Stomach (tissue), 8 donors: ENCODE measurements at regions not wholly inside any gene's neighbourhood (a gene's known extent, or its start where the extent isn't known, plus 50 kb on each side); places are given as distances from the start of the nearest gene placed in this dataset.
"Not testable (repeated sequence)": the region's sequence is repeated elsewhere in the genome, so short reads cannot be mapped to it uniquely, and the experiment has no call there.

Experiments used
- DNase-seq, 2 donors: peaks; one replicate each; pipeline versions ENCODE4 v3.0.0 to v3.0.0-alpha.2; 2013 to 2019
- H3K27ac ChIP-seq, 5 donors: fragments of 200-600 bp in 4 of 5; sonication (generic) in 4 of 5; one replicate each; pipeline ENCODE4 v1.5.1; 2013 to 2019; ENCODE audit warnings: mild to moderate bottlenecking in 1 of 5, moderate library complexity in 1 of 5
- H3K27me3 ChIP-seq, 3 donors: fragments of 200-600 bp; sonication (generic); one replicate each; pipeline ENCODE4 v1.5.1; 2017 to 2019; ENCODE audit warnings: mixed run types in 1 of 3
- H3K36me3 ChIP-seq, 4 donors: fragments of 200-600 bp; sonication (generic); 1 replicate in 3 of 4; 2 replicates in 1 of 4; pipeline ENCODE4 v1.5.1; 2016 to 2019
- H3K4me1 ChIP-seq, 4 donors: fragments of 200-600 bp; sonication (generic); one replicate each; pipeline ENCODE4 v1.5.1; 2016 to 2019
- H3K4me3 ChIP-seq, 4 donors: fragments of 200-600 bp; sonication (generic) in 3 of 4; one replicate each; pipeline ENCODE4 v1.5.1; 2016 to 2019; ENCODE audit warnings: mild to moderate bottlenecking in 1 of 4
- H3K9me3 ChIP-seq, 4 donors: fragments of 200-600 bp; sonication (generic); one replicate each; pipeline ENCODE4 v1.5.1; 2016 to 2019
- EP300 ChIP-seq: sonication (generic); formaldehyde crosslinking; IDR thresholded peaks from one replicate; pipeline ENCODE4 v1.6.1; 2017; ENCODE audit warnings: antibody characterized with exemption
- POLR2A ChIP-seq, 4 donors: fragments of 450-650 bp; IDR thresholded peaks; one replicate each; pipeline ENCODE4 v1.6.1; 2016; ENCODE audit warnings: antibody characterized with exemption in 4 of 4, control low read depth in 2 of 4, mild to moderate bottlenecking in 1 of 4, moderate library complexity in 1 of 4
- POLR2AphosphoS5 ChIP-seq, 3 donors: sonication (generic); formaldehyde crosslinking; IDR thresholded peaks; one replicate each; pipeline ENCODE4 v1.6.1; 2016; ENCODE audit warnings: antibody characterized with exemption in 3 of 3
- WGBS, 5 donors: extraction: QIAGEN DNeasy Blood & Tissue Kit in 3 of 5; methylation state at CpG; one replicate each; pipeline versions ENCODE4 v1.1.5 to v1.1.7; 2013 to 2018; 5-methylcytosine and 5-hydroxymethylcytosine counted together
- intact Hi-C: fragments of 100-400 bp; cut with DNase I; formaldehyde crosslinking; loops from one replicate; pipeline ENCODE4 v1.15.1; 2023; ENCODE audit warnings: low total_unique reads
- TF ChIP-seq, protein P1 (sequence below), 7 experiments: fragments of 450-650 bp in 4 of 7; fragments of 200-600 bp in 3 of 7; sonication (generic) in 3 of 7; IDR thresholded peaks; one replicate each; pipeline ENCODE4 v1.5.1; 2016 to 2019; ENCODE audit warnings: antibody characterized with exemption in 7 of 7, control low read depth in 2 of 7, mild to moderate bottlenecking in 1 of 7
- donor health status: healthy with polysubstance abuse.
- donor health status: Bipolar disorder and iron deficiency.
- donor health status: healthy.

DNA sequence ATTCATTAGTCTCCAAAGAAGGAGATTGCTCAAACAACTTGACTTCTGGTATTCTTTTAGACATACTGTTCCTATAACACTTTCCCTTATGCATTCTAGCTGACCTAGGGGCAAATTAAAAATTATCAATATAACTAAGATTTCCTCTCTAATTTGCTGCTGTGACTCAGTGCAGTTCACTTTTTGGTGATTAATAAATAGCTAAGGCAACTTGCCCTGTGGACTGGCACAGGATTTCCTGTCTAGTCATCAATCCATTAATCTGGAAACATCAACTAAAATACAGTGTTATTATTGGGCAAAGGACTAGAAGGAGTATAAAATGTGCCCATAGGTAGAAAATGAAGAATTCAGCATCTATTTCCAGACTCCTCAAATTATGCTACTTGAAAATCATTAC, 83.5 kb upstream of the SERPINE2 start:
- no peaks in the 10 kb centered on the region for H3K4me1 ChIP-seq
- H3K9me3 ChIP-seq, result peaks cover 0 to 7% (median 6%) of the 10 kb centered on the region in 4 donors
- no peaks in the 10 kb centered on the region for H3K27me3 ChIP-seq
- DNase-seq, result no peak
- no peaks in the 10 kb centered on the region for H3K36me3 ChIP-seq
- no peak overlapping the region for H3K27ac ChIP-seq
- H3K4me3 ChIP-seq, result no peak overlapping the region
- intact Hi-C loops, result no loop called here
- TF ChIP-seq, protein P1, sequence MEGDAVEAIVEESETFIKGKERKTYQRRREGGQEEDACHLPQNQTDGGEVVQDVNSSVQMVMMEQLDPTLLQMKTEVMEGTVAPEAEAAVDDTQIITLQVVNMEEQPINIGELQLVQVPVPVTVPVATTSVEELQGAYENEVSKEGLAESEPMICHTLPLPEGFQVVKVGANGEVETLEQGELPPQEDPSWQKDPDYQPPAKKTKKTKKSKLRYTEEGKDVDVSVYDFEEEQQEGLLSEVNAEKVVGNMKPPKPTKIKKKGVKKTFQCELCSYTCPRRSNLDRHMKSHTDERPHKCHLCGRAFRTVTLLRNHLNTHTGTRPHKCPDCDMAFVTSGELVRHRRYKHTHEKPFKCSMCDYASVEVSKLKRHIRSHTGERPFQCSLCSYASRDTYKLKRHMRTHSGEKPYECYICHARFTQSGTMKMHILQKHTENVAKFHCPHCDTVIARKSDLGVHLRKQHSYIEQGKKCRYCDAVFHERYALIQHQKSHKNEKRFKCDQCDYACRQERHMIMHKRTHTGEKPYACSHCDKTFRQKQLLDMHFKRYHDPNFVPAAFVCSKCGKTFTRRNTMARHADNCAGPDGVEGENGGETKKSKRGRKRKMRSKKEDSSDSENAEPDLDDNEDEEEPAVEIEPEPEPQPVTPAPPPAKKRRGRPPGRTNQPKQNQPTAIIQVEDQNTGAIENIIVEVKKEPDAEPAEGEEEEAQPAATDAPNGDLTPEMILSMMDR (IDR thresholded peaks at IDR 0.05), result no peak
- TF ChIP-seq POLR2AphosphoS5 (IDR thresholded peaks at IDR 0.05), result no peak
- TF ChIP-seq POLR2A (IDR thresholded peaks at IDR 0.05), result no peak
- TF ChIP-seq EP300, result no peak

DNA sequence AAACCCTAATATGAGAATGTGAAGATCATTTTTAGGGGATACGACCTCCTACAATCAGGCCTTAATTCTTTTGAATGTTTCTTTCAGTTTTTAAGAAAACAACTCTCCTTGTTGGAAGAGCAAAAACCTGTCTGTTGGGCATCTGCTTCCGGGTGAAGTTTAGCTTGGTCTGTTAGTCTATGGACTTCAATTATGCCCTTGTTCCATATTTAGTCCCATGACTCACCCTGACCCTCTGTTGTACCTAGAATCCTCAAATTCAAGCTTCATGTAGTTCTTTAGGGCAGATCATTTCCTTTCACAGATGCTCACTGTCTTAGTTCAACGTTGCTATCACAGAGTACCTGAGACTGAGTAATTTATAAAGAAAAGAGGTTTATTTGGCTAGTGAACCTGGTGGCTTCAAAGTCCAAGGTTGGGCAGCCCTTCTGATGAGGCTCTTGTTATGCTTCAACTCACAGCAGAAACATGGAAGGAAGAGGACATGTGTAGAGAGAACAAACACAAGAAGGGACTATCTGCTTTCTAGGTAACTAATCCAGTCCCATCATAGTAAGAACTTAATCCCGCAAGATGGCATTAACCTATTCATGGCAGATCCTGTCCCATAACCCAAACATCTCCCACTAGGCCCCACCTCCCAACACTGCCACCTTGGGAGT, 82.5 kb upstream of the SERPINE2 start:
- Histone ChIP-seq H3K27me3 (no peaks in the 10 kb centered on the region), H3K9me3 (peaks cover 0 to 7% (median 6%) of the 10 kb centered on the region in 4 donors), H3K4me1 (no peaks in the 10 kb centered on the region), H3K36me3 (no peaks in the 10 kb centered on the region), H3K4me3 (no peak overlapping the region), H3K27ac (no peak overlapping the region)
- TF ChIP-seq POLR2AphosphoS5 (IDR thresholded peaks at IDR 0.05), result no peak
- no peak for TF ChIP-seq POLR2A (IDR thresholded peaks at IDR 0.05)
- TF ChIP-seq, protein P1 (IDR thresholded peaks at IDR 0.05), result no peak
- no peak for TF ChIP-seq EP300
- intact Hi-C loops, result no loop called here
- no peak for DNase-seq
- WGBS, 5 donors, result 72 to 84% (median 82%) methylated on average over 4 of the region's 4 CpGs

DNA sequence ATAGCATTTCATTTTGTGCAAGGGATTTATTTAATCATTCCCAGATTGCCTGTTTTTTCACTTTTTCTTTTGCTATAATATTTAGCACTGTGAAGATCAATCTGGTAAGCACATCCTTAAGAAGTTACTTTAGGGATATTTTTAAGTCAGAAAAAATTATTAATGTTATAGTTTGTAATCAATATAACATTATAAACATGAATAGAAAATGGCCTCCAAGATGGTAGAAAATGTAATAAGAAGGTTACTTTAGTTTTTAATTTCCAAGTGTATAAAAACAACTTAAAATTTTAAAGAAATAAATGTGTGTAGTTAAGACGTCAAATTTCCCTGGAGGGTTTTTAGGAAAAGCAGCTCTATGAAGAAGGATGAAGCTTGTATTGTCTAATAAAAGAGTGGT, 81.9 kb upstream of the SERPINE2 start:
- intact Hi-C loops, result no loop called here
- peaks cover 0 to 7% (median 6%) of the 10 kb centered on the region in 4 donors for H3K9me3 ChIP-seq
- no peaks in the 10 kb centered on the region for H3K36me3 ChIP-seq
- H3K4me1 ChIP-seq, result no peaks in the 10 kb centered on the region
- TF ChIP-seq EP300 (no peak), POLR2AphosphoS5 (IDR thresholded peaks at IDR 0.05) (no peak), POLR2A (IDR thresholded peaks at IDR 0.05) (no peak)
- TF ChIP-seq, protein P1 (IDR thresholded peaks at IDR 0.05), result no peak
- WGBS, 5 donors, result 80 to 92% (median 89%) methylated on average over 1 of the region's 1 CpG
- H3K4me3 ChIP-seq, result no peak overlapping the region
- DNase-seq, result no peak
- no peaks in the 10 kb centered on the region for H3K27me3 ChIP-seq
- no peak overlapping the region for H3K27ac ChIP-seq

DNA sequence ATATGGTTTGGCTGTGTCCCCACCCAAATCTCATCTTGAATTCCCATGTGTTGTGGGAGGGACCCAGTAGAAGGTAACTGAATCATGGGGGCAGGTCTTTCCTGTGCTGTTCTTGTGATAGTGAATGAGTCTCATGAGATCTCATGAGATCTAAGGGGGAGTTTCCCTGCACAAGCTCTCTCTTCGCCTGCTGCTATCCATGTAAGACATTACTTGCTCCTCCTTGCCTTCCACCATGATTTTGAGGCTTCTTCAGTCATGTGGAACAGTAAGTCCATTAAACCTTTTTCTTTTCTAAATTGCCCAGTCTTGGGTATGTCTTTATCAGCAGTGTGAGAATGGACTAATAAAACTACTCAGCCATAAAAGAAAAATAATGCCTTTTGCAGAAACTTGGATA, 80.8 kb upstream of the SERPINE2 start:
- 86 to 96% (median 92%) methylated on average over 1 of the region's 1 CpG for WGBS, 5 donors
- intact Hi-C loops, H3K4me1 ChIP-seq, H3K27ac ChIP-seq, H3K4me3 ChIP-seq, H3K36me3 ChIP-seq, DNase-seq, H3K27me3 ChIP-seq: not testable (repeated sequence)
- H3K9me3 ChIP-seq, result peaks cover 0 to 13% (median 6%) of the 10 kb centered on the region in 4 donors

DNA sequence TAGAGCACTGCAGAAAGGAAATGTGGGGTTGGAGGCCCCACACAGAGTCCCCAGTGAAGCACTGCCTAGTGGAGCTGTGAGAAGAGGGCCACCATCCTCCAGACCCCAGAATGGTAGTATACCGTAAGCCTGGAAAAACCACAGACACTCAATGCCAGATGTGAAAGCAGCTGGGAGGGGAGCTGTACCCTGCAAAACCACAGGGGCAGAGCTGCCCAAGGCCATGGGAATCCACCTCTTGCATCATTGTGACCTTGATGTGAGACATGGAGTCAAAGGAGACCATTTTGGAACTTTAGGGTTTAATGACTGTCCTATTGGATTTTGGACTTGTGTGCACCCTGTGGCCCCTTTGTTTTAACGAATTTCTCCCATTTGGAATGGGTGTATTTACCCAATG, 75.3 kb upstream of the SERPINE2 start:
- peaks cover 0 to 7% (median 0%) of the 10 kb centered on the region in 4 donors for H3K9me3 ChIP-seq
- H3K4me3 ChIP-seq, result no peak overlapping the region
- no peaks in the 10 kb centered on the region for H3K36me3 ChIP-seq
- no peak for TF ChIP-seq POLR2AphosphoS5 (IDR thresholded peaks at IDR 0.05)
- TF ChIP-seq POLR2A (IDR thresholded peaks at IDR 0.05), result no peak
- TF ChIP-seq, protein P1 (IDR thresholded peaks at IDR 0.05), result no peak
- TF ChIP-seq EP300, result no peak
- intact Hi-C loops, result no loop called here
- WGBS, 5 donors, result 57 to 66% (median 58%) methylated on average over 2 of the region's 2 CpGs
- no peaks in the 10 kb centered on the region for H3K4me1 ChIP-seq
- H3K27me3 ChIP-seq, result no peaks in the 10 kb centered on the region
- DNase-seq, result no peak
- H3K27ac ChIP-seq, result no peak overlapping the region

DNA sequence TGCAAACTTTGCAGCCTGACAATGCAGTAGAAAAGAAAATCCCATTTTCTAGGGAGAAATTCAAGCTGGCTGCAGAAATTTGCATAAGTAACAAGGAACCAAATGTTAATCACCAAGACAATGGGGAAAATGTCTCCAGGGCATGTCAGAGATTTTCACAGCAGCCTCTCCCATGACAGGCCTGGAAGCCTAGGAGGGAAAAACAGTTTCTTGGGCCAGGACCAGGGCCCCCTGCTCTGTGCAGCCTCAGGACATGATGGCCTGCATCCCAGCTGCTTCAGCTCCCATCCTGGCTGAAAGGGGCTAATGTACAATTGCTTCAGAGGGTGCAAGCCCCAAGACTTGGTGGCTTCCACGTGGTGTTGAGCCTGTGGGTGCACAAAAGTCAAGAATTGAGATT, 74.8 kb upstream of the SERPINE2 start:
- H3K36me3 ChIP-seq, H3K4me3 ChIP-seq, H3K9me3 ChIP-seq, DNase-seq, H3K27me3 ChIP-seq, intact Hi-C loops, H3K4me1 ChIP-seq, H3K27ac ChIP-seq: not testable (repeated sequence)
- WGBS, 5 donors, result 7 to 33% (median 17%) methylated on average over 1 of the region's 1 CpG; no CpG with 5 or more reads in 1 of the 5 donors
